Vagina (tissue), 2 donors: ENCODE measurements at regions not wholly inside any gene's neighbourhood (a gene's known extent, or its start where the extent isn't known, plus 50 kb on each side); places are given as distances from the start of the nearest gene placed in this dataset.

ENCODE experiments used
- POLR2A ChIP-seq, 2 donors: fragments of 450-650 bp; IDR thresholded peaks; one replicate each; pipeline ENCODE4 v1.6.1; 2017; ENCODE audit warnings: antibody characterized with exemption in 2 of 2, mild to moderate bottlenecking in 2 of 2, moderate library complexity in 2 of 2
- POLR2AphosphoS5 ChIP-seq, 2 donors: sonication (generic); formaldehyde crosslinking; IDR thresholded peaks; one replicate each; pipeline ENCODE4 v1.9.0; 2017; ENCODE audit warnings: antibody characterized with exemption in 2 of 2, mild to moderate bottlenecking in 2 of 2, low read depth in 1 of 2; ENCODE audit not compliant: insufficient read depth in 1 of 2
- TF ChIP-seq, protein P1 (sequence below), 3 experiments: fragments of 450-650 bp in 2 of 3; fragments of 200-600 bp in 1 of 3; sonication (generic) in 1 of 3; IDR thresholded peaks; one replicate each; pipeline ENCODE4 v1.5.1; 2017 to 2019; ENCODE audit warnings: antibody characterized with exemption in 3 of 3, mild to moderate bottlenecking in 2 of 3, moderate library complexity in 2 of 3

DNA sequence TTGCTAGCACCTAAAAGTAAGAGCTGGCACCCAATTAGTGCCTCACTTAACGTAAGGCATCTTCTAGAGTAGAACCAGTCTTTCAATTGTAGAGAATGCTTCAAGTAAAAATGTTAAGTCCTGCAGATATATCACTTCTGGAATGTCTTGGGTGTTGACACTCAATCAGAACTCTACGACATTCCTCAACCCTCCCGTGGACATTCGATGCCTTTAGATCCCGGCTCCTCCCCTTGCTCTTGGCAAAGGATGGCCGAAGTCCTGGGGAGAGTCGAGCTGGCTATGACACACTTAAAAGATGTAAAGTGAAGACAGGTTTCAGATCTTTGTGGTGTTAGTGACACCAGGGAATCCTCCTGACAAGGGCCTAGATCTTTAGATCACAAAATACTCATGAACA lies 87.5 kb upstream of the ERCC6L2 start:
- TF ChIP-seq, protein P1, sequence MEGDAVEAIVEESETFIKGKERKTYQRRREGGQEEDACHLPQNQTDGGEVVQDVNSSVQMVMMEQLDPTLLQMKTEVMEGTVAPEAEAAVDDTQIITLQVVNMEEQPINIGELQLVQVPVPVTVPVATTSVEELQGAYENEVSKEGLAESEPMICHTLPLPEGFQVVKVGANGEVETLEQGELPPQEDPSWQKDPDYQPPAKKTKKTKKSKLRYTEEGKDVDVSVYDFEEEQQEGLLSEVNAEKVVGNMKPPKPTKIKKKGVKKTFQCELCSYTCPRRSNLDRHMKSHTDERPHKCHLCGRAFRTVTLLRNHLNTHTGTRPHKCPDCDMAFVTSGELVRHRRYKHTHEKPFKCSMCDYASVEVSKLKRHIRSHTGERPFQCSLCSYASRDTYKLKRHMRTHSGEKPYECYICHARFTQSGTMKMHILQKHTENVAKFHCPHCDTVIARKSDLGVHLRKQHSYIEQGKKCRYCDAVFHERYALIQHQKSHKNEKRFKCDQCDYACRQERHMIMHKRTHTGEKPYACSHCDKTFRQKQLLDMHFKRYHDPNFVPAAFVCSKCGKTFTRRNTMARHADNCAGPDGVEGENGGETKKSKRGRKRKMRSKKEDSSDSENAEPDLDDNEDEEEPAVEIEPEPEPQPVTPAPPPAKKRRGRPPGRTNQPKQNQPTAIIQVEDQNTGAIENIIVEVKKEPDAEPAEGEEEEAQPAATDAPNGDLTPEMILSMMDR (IDR thresholded peaks at IDR 0.05): no peak
- TF ChIP-seq POLR2A (IDR thresholded peaks at IDR 0.05) (no peak), POLR2AphosphoS5 (IDR thresholded peaks at IDR 0.05; ENCODE audit: insufficient read depth in 1 of 2, low read depth in 1 of 2) (no peak)
